Left ventricle myocardium inferior (tissue), 1 donor: ENCODE measurements at regions not wholly inside any gene's neighbourhood (a gene's known extent, or its start where the extent isn't known, plus 50 kb on each side); places are given as distances from the start of the nearest gene placed in this dataset.

Experiments
- DNase-seq: peaks from one replicate; pipeline ENCODE4 v3.0.0-alpha.2; 2020
- H3K27ac ChIP-seq: fragments of 200-600 bp; replicated peaks from 2 replicates; pipeline ENCODE4 v1.8.0; 2021
- H3K27me3 ChIP-seq: fragments of 200-600 bp; 2 replicates; pipeline ENCODE4 v1.8.0; 2021; ENCODE audit warnings: low read depth
- H3K36me3 ChIP-seq: fragments of 200-600 bp; 2 replicates; pipeline ENCODE4 v1.8.0; 2021
- H3K4me1 ChIP-seq: fragments of 200-600 bp; 2 replicates; pipeline ENCODE4 v1.8.0; 2021
- H3K4me3 ChIP-seq: fragments of 200-600 bp; 2 replicates; pipeline ENCODE4 v1.8.0; 2021; ENCODE audit warnings: mild to moderate bottlenecking, moderate library complexity
- H3K9me3 ChIP-seq: fragments of 200-600 bp; replicated peaks from 2 replicates; pipeline ENCODE4 v1.8.0; 2021
- intact Hi-C: fragments of 100-400 bp; cut with micrococcal nuclease; formaldehyde crosslinking; loops from one replicate; pipeline ENCODE4 v1.11.0; 2022
- TF ChIP-seq, protein P1 (sequence below): fragments of 200-600 bp; IDR thresholded peaks from 2 replicates; pipeline ENCODE4 v1.8.0; 2021; ENCODE audit warnings: antibody characterized with exemption, mild to moderate bottlenecking, borderline replicate concordance
- donor health status: DM: no; HTN: yes; CAD: no; lungs with severe emphysema.

DNA sequence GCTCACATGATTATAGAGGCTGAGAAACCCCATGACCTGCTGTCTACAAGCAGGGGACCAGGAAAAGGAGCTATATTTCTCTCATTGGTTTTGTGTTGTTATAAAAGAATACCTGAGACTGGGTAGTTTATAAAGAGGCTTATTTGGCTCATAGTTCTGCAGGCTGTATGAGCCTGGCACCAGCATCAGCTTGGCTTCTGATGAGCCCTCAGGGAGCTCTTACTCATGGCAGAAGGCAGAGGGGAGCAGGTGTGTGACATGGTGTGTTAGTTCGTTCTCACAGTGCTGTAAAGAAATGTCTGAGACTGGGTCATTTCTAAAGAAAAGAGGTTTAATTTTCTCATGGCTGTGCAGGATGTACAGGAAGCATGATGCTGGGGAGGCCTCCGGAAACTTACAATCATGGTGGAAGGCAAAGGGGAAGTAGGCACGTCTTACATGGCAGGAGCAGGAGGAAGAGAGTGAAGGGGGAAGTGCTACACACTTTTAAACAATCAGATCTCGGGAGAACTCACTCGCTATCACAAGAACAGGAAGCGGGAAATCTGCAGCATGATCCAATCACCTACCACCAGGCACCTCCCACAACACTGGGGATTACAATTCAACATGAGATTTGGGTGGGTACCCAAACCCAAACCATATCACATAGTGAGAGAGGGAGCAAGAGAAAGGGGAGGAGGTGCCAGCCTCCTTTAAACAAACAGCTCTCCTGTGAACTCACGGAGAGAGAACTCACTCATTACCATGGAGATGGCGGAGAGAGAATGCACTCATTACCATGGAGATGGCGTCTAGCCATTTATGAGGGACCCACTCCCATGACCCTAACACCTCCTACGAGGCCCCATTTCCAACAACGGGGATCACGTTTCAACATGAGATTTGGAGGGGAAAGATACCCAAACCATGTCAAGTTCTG lies 133.4 kb downstream of the JCAD start:
- Histone ChIP-seq H3K9me3 (peaks cover 11% of the 10 kb centered on the region), H3K4me3 (no peak overlapping the region), H3K27me3 (no peaks in the 10 kb centered on the region), H3K36me3 (no peaks in the 10 kb centered on the region), H3K27ac (no peak overlapping the region), H3K4me1 (no peaks in the 10 kb centered on the region)
- TF ChIP-seq, protein P1, sequence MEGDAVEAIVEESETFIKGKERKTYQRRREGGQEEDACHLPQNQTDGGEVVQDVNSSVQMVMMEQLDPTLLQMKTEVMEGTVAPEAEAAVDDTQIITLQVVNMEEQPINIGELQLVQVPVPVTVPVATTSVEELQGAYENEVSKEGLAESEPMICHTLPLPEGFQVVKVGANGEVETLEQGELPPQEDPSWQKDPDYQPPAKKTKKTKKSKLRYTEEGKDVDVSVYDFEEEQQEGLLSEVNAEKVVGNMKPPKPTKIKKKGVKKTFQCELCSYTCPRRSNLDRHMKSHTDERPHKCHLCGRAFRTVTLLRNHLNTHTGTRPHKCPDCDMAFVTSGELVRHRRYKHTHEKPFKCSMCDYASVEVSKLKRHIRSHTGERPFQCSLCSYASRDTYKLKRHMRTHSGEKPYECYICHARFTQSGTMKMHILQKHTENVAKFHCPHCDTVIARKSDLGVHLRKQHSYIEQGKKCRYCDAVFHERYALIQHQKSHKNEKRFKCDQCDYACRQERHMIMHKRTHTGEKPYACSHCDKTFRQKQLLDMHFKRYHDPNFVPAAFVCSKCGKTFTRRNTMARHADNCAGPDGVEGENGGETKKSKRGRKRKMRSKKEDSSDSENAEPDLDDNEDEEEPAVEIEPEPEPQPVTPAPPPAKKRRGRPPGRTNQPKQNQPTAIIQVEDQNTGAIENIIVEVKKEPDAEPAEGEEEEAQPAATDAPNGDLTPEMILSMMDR, result no peak
- intact Hi-C loops, result no loop called here
- no peak for DNase-seq

DNA sequence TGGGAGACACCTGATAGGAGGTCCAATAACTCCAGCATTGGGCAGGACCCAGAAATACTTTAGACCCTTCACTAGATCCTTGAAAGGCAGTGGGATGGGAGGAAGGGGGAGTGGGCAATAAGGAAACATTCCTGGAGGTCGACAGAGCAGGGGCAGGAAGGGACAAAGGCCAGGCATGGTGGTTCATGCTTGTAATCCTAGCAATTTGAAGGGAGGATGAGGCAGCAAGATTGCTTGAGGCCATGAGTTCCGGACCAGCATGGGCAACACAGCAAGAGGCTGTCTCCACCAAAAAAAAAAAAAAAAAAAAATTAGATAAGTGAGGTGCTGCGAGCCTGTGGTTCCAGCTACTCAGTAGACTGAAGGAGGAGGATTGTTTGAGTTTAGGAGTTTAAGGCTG lies 134.9 kb downstream of the JCAD start:
- intact Hi-C loops, result no loop called here
- Histone ChIP-seq H3K27me3 (peaks cover 2% of the 10 kb centered on the region), H3K27ac (no peak overlapping the region), H3K4me1 (no peaks in the 10 kb centered on the region), H3K9me3 (peaks cover 5% of the 10 kb centered on the region), H3K36me3 (no peaks in the 10 kb centered on the region), H3K4me3 (no peak overlapping the region)
- TF ChIP-seq, protein P1, result no peak
- no peak for DNase-seq

DNA sequence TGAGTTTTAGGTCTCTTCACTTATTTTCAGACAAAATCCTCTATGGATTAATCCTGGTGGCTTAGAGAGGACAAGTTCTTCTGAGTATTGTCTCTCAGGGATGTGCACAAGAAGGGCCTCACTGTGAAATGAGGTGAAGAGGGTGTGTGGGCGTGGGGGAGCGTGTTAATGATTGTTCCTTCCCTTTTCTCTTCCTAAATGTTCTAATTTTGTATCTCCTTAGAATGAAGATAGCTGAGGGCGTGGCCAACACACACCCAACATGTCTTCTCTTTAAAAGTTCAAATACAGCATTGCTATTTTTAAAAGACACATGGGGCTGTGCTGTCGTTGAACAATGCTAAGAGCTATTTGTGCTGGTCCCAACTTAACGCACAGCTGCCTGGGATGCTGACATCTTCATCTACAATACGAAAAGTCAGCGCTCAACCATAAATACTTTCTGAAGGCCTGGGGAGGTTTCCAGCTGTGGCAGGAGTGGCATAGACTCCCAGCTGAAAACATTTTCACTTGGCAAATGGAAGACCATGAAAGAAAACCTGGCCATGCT lies 135.9 kb downstream of the JCAD start:
- H3K27ac ChIP-seq, result no peak overlapping the region
- DNase-seq, result no peak
- H3K27me3 ChIP-seq, result peaks cover 6% of the 10 kb centered on the region
- no peaks in the 10 kb centered on the region for H3K4me1 ChIP-seq
- intact Hi-C loops, result no loop called here
- H3K4me3 ChIP-seq, result no peak overlapping the region
- no peaks in the 10 kb centered on the region for H3K36me3 ChIP-seq
- no peaks in the 10 kb centered on the region for H3K9me3 ChIP-seq
- TF ChIP-seq, protein P1, result no peak

DNA sequence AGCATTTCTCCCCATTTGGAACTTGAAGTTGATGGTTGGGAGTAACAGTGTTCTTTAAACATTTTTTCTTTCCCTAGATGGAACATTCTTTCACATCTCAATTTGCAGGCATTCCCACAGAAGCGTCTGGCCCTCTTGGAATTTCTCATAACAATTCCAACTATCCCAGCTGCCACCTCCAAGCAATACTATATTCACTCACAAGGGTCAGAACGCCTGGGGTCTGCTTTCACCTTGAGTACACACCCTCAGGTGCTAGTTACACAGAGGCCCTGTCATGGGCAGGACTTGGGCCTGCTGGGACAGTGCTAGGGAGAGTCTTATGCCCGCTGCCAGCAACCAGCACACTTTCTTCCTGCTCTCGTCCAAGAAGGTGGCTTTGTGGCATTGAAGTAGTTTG lies 136.5 kb downstream of the JCAD start:
- Histone ChIP-seq H3K9me3 (no peaks in the 10 kb centered on the region), H3K36me3 (no peaks in the 10 kb centered on the region), H3K27ac (no peak overlapping the region), H3K4me3 (no peak overlapping the region), H3K4me1 (no peaks in the 10 kb centered on the region), H3K27me3 (peaks cover 6% of the 10 kb centered on the region)
- intact Hi-C loops, result no loop called here
- TF ChIP-seq, protein P1, result no peak
- DNase-seq, result no peak

DNA sequence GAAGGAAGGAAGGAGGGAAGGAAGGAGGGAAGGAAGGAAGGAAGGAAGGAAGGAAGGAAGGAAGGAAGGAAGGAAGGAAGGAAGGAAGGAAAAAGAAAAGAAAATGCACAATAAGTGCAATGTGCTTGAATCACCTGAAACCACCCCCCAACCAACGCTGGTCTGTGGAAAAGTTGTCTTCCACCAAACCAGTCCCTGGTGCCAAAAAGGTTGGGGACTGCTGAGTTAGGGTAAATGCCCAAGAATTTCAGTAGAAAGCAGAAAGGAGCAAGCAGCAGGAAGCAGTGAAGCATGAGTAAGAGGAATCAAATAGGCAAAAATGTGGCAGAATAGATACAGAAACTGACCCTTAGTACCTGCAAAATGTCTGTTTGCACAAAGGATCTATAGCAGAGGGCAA lies 137.2 kb downstream of the JCAD start:
- Histone ChIP-seq H3K4me1 (no peaks in the 10 kb centered on the region), H3K9me3 (no peaks in the 10 kb centered on the region), H3K36me3 (no peaks in the 10 kb centered on the region), H3K27me3 (peaks cover 6% of the 10 kb centered on the region), H3K4me3 (no peak overlapping the region), H3K27ac (no peak overlapping the region)
- no peak for DNase-seq
- TF ChIP-seq, protein P1, result no peak
- intact Hi-C loops, result no loop called here
